ENCODE measurements at regions not wholly inside any gene's neighbourhood (a gene's known extent, or its start where the extent isn't known, plus 50 kb on each side); places are given as distances from the start of the nearest gene placed in this dataset.

DNA sequence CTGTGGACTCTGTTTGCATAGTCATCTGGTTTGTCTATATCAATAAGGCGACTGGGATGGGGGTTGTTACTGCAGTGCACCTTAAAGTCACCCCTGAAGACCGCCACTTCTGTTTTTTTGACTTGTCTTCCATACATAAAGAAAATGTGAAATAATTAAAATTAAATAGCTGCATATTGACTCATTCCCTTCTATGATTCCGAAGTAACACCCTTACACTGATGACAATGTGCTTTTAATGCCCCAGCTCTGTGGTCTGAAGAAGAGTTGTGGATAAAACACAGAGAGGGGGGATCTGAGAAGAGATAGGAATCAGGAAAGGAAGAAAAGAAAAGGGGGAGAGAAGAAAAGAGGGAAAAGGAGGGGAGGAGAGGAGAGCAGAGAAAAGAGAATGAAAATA is 796.9 kb upstream of the MBL2 start:
- no peak overlapping the region for H2AFZ ChIP-seq (ENCODE audit: control insufficient read depth, low read length)
- DNase-seq (ENCODE audit: low read depth, low spot score), result no peak
- TF ChIP-seq EZH2 (IDR thresholded peaks at IDR 0.05; ENCODE audit: low read length), result no peak
- TF ChIP-seq, protein P1, sequence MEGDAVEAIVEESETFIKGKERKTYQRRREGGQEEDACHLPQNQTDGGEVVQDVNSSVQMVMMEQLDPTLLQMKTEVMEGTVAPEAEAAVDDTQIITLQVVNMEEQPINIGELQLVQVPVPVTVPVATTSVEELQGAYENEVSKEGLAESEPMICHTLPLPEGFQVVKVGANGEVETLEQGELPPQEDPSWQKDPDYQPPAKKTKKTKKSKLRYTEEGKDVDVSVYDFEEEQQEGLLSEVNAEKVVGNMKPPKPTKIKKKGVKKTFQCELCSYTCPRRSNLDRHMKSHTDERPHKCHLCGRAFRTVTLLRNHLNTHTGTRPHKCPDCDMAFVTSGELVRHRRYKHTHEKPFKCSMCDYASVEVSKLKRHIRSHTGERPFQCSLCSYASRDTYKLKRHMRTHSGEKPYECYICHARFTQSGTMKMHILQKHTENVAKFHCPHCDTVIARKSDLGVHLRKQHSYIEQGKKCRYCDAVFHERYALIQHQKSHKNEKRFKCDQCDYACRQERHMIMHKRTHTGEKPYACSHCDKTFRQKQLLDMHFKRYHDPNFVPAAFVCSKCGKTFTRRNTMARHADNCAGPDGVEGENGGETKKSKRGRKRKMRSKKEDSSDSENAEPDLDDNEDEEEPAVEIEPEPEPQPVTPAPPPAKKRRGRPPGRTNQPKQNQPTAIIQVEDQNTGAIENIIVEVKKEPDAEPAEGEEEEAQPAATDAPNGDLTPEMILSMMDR (optimal IDR thresholded peaks at IDR 0.05 in 1 of 3, IDR thresholded peaks at IDR 0.05 in 1 of 3, conservative IDR thresholded peaks at IDR 0.05 in 1 of 3; ENCODE audit: extremely low read depth in 1 of 3, insufficient read depth in 2 of 3, low read length in 3 of 3), result no peak
- H3K9me1 ChIP-seq (ENCODE audit: control insufficient read depth, extremely low read depth, insufficient read depth, low read length), result no peaks in the 10 kb centered on the region
- H3K4me2 ChIP-seq (ENCODE audit: control insufficient read depth, extremely low read depth, insufficient read depth, low read depth, low read length), result no peak overlapping the region
- H3K79me2 ChIP-seq (ENCODE audit: control insufficient read depth, insufficient read depth, low read length), result no peaks in the 10 kb centered on the region
- H3K4me1 ChIP-seq (ENCODE audit: control insufficient read depth, extremely low read depth, insufficient read depth, low read length), result no peaks in the 10 kb centered on the region
- dilution Hi-C loops (cut with MboI; ENCODE audit: extremely low pct_ligation_motif_present, low sequenced_read_pairs), result no loop called here
- no peaks in the 10 kb centered on the region for H3K9me3 ChIP-seq (ENCODE audit: control insufficient read depth, low read depth, low read length)
- no peaks in the 10 kb centered on the region for H4K20me1 ChIP-seq (ENCODE audit: control insufficient read depth, extremely low read depth, insufficient read depth, low read length)
- H3K27ac ChIP-seq (ENCODE audit: control insufficient read depth, insufficient read depth, low read length), result no peak overlapping the region
- FAIRE-seq, result no peak
- H3K4me3 ChIP-seq (ENCODE audit: control insufficient read depth in 2 of 3, extremely low read depth in 1 of 3, insufficient read depth in 2 of 3, low read depth in 1 of 3, low read length in 3 of 3), result no peak overlapping the region
- H3K9ac ChIP-seq (ENCODE audit: control insufficient read depth, extremely low read depth, insufficient read depth, low read length), result no peak overlapping the region
- no peaks in the 10 kb centered on the region for H3K27me3 ChIP-seq (ENCODE audit: control insufficient read depth, extremely low read depth, insufficient read depth, low read length)
- no peaks in the 10 kb centered on the region for H3K36me3 ChIP-seq (ENCODE audit: control insufficient read depth in 2 of 2, extremely low read depth in 1 of 2, insufficient read depth in 2 of 2, low read length in 2 of 2)

DNA sequence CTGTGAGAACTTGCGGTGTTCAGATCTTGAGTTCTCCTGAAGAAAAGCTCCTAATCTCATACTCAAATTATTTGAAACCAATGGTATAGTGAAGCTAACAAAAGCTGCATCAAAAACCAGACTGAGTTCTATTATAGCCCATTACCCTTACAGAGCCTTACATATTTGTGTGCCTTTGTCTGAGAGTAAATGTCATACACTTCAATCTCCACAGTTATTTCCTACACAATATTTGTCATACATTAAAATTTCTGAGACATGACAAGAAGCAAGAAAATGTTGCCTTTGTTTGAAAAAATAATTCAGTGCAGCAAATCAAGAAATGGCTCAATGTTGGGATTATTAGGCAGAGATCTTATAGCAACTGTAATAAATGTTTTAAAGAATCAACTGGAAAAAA is 776.1 kb upstream of the MBL2 start:
- H3K9me1 ChIP-seq (ENCODE audit: control insufficient read depth, extremely low read depth, insufficient read depth, low read length), result no peaks in the 10 kb centered on the region
- no peak overlapping the region for H3K4me3 ChIP-seq (ENCODE audit: control insufficient read depth in 2 of 3, extremely low read depth in 1 of 3, insufficient read depth in 2 of 3, low read depth in 1 of 3, low read length in 3 of 3)
- no peak overlapping the region for H2AFZ ChIP-seq (ENCODE audit: control insufficient read depth, low read length)
- DNase-seq (ENCODE audit: low read depth, low spot score) (no peak), FAIRE-seq (no peak)
- H3K9ac ChIP-seq (ENCODE audit: control insufficient read depth, extremely low read depth, insufficient read depth, low read length), result no peak overlapping the region
- no peaks in the 10 kb centered on the region for H3K27me3 ChIP-seq (ENCODE audit: control insufficient read depth, extremely low read depth, insufficient read depth, low read length)
- no peaks in the 10 kb centered on the region for H3K79me2 ChIP-seq (ENCODE audit: control insufficient read depth, insufficient read depth, low read length)
- no peaks in the 10 kb centered on the region for H3K36me3 ChIP-seq (ENCODE audit: control insufficient read depth in 2 of 2, extremely low read depth in 1 of 2, insufficient read depth in 2 of 2, low read length in 2 of 2)
- dilution Hi-C loops (cut with MboI; ENCODE audit: extremely low pct_ligation_motif_present, low sequenced_read_pairs), result no loop called here
- no peak overlapping the region for H3K27ac ChIP-seq (ENCODE audit: control insufficient read depth, insufficient read depth, low read length)
- H3K4me1 ChIP-seq (ENCODE audit: control insufficient read depth, extremely low read depth, insufficient read depth, low read length), result no peaks in the 10 kb centered on the region
- TF ChIP-seq, protein P1 (optimal IDR thresholded peaks at IDR 0.05 in 1 of 3, IDR thresholded peaks at IDR 0.05 in 1 of 3, conservative IDR thresholded peaks at IDR 0.05 in 1 of 3; ENCODE audit: extremely low read depth in 1 of 3, insufficient read depth in 2 of 3, low read length in 3 of 3), result no peak
- TF ChIP-seq EZH2 (IDR thresholded peaks at IDR 0.05; ENCODE audit: low read length), result no peak
- no peaks in the 10 kb centered on the region for H3K9me3 ChIP-seq (ENCODE audit: control insufficient read depth, low read depth, low read length)
- H4K20me1 ChIP-seq (ENCODE audit: control insufficient read depth, extremely low read depth, insufficient read depth, low read length), result no peaks in the 10 kb centered on the region
- H3K4me2 ChIP-seq (ENCODE audit: control insufficient read depth, extremely low read depth, insufficient read depth, low read depth, low read length), result no peak overlapping the region
